Activated T-cell treated with anti-CD3 and anti-CD28 coated beads for 1 hour (primary cell): ENCODE measurements at regions not wholly inside any gene's neighbourhood (a gene's known extent, or its start where the extent isn't known, plus 50 kb on each side); places are given as distances from the start of the nearest gene placed in this dataset.
A peak's percentile ranks its signal among the peaks of the same experiment; 100 is the strongest.

ENCODE experiments used
- DNase-seq: peaks from one replicate; pipeline ENCODE4 v3.0.0-alpha.2; 2020; ENCODE audit warnings: low read depth

GRCh38 chr22:45096256-45096907, 67.3 kb upstream of the NUP50 start:
- DNase-seq, result peak; percentile 7

GRCh38 chr22:45097061-45097460, 66.7 kb upstream of the NUP50 start:
- no peak for DNase-seq

GRCh38 chr22:45098056-45098455, 65.7 kb upstream of the NUP50 start:
- DNase-seq, result no peak

- no peak for DNase-seq
Measured at GRCh38 chr22:45099961-45100360, 63.8 kb upstream of the NUP50 start.

GRCh38 chr22:45101515-45102227, 62.1 kb upstream of the NUP50 start:
- DNase-seq, result no peak

GRCh38 chr22:45102896-45103420, 60.8 kb upstream of the NUP50 start:
- DNase-seq, result no peak

GRCh38 chr22:45103756-45104155, 60.0 kb upstream of the NUP50 start:
- no peak for DNase-seq

GRCh38 chr22:45104313-45104712, 59.4 kb upstream of the NUP50 start:
- no peak for DNase-seq

- no peak for DNase-seq
Measured at GRCh38 chr22:45105281-45105702, 58.4 kb upstream of the NUP50 start.

- DNase-seq, result no peak
Measured at GRCh38 chr22:45107671-45108070, 56.1 kb upstream of the NUP50 start.

GRCh38 chr22:45112136-45112879, 51.4 kb upstream of the NUP50 start:
- no peak for DNase-seq
